Panc1 (cell line): ENCODE measurements at regions not wholly inside any gene's neighbourhood (a gene's known extent, or its start where the extent isn't known, plus 50 kb on each side); places are given as distances from the start of the nearest gene placed in this dataset.

ENCODE experiments used
- ATAC-seq: fragments of 200-7000 bp; cut with Tn5 transposase; 2 replicates; pipeline ENCODE4 v1.9.1; 2020; ENCODE audit warnings: mild to moderate bottlenecking, moderate library complexity
- BruUV-seq: library from RNA; stranded (reverse); fragments of 400-500 nt; replicated peaks from 2 replicates; lab custom pipeline; 2021; lab: Mats Ljungman, UMichigan
- CTCF ChIA-PET: fragments of 300-600 bp; sonication (Branson Sonifier 250); formaldehyde crosslinking; loops from one replicate; lab custom pipeline; 2022; ENCODE audit warnings: antibody characterized with exemption; lab: Charles Lee
- POLR2A ChIA-PET: fragments of 300-600 bp; sonication (Branson Sonifier 250); formaldehyde crosslinking; loops from one replicate; lab custom pipeline; 2022; ENCODE audit warnings: antibody characterized with exemption; lab: Charles Lee
- DNase-seq: peaks from one replicate; pipeline ENCODE4 v3.0.0-alpha.2; 2010; ENCODE audit warnings: low read depth, low spot score
- H3K27ac ChIP-seq: 2 replicates; pipeline ENCODE4 v1.5.1; 2011; ENCODE audit warnings: mild to moderate bottlenecking, low read length, inconsistent platforms
- H3K27me3 ChIP-seq: fragments of 200-500 bp; sonication (Bioruptor generic); 2 replicates; pipeline ENCODE4 v1.6.0; 2014; ENCODE audit warnings: low read length, inconsistent platforms; ENCODE audit not compliant: control insufficient read depth, insufficient read depth
- H3K36me3 ChIP-seq: fragments of 200-500 bp; sonication (Bioruptor generic); 2 replicates; pipeline ENCODE4 v1.5.1; 2014; ENCODE audit warnings: inconsistent platforms, mild to moderate bottlenecking, low read length, moderate library complexity; ENCODE audit not compliant: control insufficient read depth, insufficient read depth
- H3K4me1 ChIP-seq: 2 replicates; pipeline ENCODE4 v1.5.1; 2011; ENCODE audit warnings: inconsistent platforms, mild to moderate bottlenecking, low read length, moderate library complexity; ENCODE audit not compliant: control insufficient read depth, insufficient read depth
- H3K4me3 ChIP-seq, 2 experiments: 2 replicates each; pipeline ENCODE4 v1.5.1; 2011 to 2012; ENCODE audit warnings: low read depth in 2 of 2, low read length in 2 of 2, mild to moderate bottlenecking in 2 of 2, inconsistent platforms in 1 of 2, moderate library complexity in 1 of 2
- H3K9me3 ChIP-seq: fragments of 200-500 bp; sonication (Bioruptor generic); 2 replicates; pipeline ENCODE4 v1.5.1; 2014; ENCODE audit warnings: low read depth, mild to moderate bottlenecking, inconsistent platforms, low read length, moderate library complexity; ENCODE audit not compliant: control insufficient read depth, insufficient read depth
- POLR2AphosphoS5 ChIP-seq: IDR thresholded peaks from 2 replicates; pipeline ENCODE4 v1.6.1; 2012; ENCODE audit warnings: mild to moderate bottlenecking, low read depth, low read length, moderate library complexity
- REST ChIP-seq, 2 experiments: IDR thresholded peaks; 2 replicates each; pipeline ENCODE4 v1.6.1; 2011 to 2012; ENCODE audit warnings: low read depth in 2 of 2, control low read depth in 1 of 2, low read length in 1 of 2, mild to moderate bottlenecking in 1 of 2, moderate library complexity in 1 of 2; ENCODE audit not compliant: insufficient read depth in 1 of 2
- SIN3A ChIP-seq: IDR thresholded peaks from 2 replicates; pipeline ENCODE4 v1.6.1; 2012; ENCODE audit warnings: low read depth, mild to moderate bottlenecking, low read length, moderate library complexity, borderline replicate concordance; ENCODE audit not compliant: insufficient read depth
- TCF7L2 ChIP-seq: IDR thresholded peaks from 2 replicates; pipeline ENCODE4 v1.6.1; 2011; ENCODE audit warnings: mild to moderate bottlenecking, low read depth, low read length, inconsistent platforms
- in situ Hi-C: cut with HindIII; loops from 2 replicates; pipeline ENCODE4 v1.10.0; 2016; ENCODE audit warnings: low sequenced_read_pairs, low pct_unique_long_range_greater_than_20kb
- intact Hi-C: fragments of 100-400 bp; cut with micrococcal nuclease; formaldehyde crosslinking; loops from one replicate; pipeline ENCODE4 v1.10.0; 2022; ENCODE audit not compliant: unreplicated experiment
- TF ChIP-seq, protein P1 (sequence below): fragments of 450-650 bp; IDR thresholded peaks from 2 replicates; pipeline ENCODE4 v1.5.1; 2017; ENCODE audit warnings: mild to moderate bottlenecking

DNA sequence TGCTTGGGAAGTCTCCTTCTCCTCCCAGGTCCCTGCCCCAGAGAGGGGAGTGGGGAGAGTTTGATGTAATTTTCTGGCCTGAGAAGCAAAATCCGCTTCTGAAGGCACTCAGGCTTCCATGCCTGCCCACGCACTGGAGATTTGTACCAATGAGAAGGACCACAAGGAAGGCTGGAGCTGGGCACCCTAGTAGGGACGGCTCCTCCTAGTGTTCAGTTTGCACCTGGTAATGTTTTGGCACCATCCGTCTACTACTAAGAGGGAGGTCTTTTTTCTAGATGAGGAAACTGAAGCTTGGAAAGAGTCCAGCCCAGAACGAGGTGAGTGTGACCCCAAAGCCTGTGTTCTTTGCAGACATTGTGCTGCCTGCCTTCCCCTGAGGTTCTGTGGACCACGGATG lies 83.6 kb upstream of the NLRP1 start:
- POLR2A ChIA-PET = no interaction called here
- intact Hi-C loops = no loop called here
- CTCF ChIA-PET = interaction anchor here (0.6 kb wide), 1 partner anchor 333 kb away, joined by 3 read pairs; no protein-coding TSS in a partner anchor
- H3K27ac ChIP-seq = no peak overlapping the region
- DNase-seq (no peak), ATAC-seq (no peak)
- H3K36me3 ChIP-seq = no peaks in the 10 kb centered on the region
- TF ChIP-seq SIN3A (no peak), REST (IDR thresholded peaks at IDR 0.05; ENCODE audit: insufficient read depth in 1 of 2, low read depth in 2 of 2, low read length in 1 of 2) (no peak), POLR2AphosphoS5 (no peak)
- TF ChIP-seq, protein P1, sequence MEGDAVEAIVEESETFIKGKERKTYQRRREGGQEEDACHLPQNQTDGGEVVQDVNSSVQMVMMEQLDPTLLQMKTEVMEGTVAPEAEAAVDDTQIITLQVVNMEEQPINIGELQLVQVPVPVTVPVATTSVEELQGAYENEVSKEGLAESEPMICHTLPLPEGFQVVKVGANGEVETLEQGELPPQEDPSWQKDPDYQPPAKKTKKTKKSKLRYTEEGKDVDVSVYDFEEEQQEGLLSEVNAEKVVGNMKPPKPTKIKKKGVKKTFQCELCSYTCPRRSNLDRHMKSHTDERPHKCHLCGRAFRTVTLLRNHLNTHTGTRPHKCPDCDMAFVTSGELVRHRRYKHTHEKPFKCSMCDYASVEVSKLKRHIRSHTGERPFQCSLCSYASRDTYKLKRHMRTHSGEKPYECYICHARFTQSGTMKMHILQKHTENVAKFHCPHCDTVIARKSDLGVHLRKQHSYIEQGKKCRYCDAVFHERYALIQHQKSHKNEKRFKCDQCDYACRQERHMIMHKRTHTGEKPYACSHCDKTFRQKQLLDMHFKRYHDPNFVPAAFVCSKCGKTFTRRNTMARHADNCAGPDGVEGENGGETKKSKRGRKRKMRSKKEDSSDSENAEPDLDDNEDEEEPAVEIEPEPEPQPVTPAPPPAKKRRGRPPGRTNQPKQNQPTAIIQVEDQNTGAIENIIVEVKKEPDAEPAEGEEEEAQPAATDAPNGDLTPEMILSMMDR = peak; percentile 56
- BruUV-seq = no TSS peak
- H3K9me3 ChIP-seq = no peaks in the 10 kb centered on the region
- in situ Hi-C loops = no loop called here
- H3K4me3 ChIP-seq = no peak overlapping the region
- peaks cover 2% of the 10 kb centered on the region; the same call in 1 of the 2 replicates for H3K27me3 ChIP-seq
- no peaks in the 10 kb centered on the region for H3K4me1 ChIP-seq

GRCh38 chr17:5668557-5669138 lies 84.3 kb upstream of the NLRP1 start:
- Histone ChIP-seq H3K36me3 (no peaks in the 10 kb centered on the region), H3K4me1 (no peaks in the 10 kb centered on the region), H3K9me3 (no peaks in the 10 kb centered on the region), H3K27ac (no peak overlapping the region), H3K4me3 (no peak overlapping the region), H3K27me3 (peaks cover 2% of the 10 kb centered on the region; the same call in 1 of the 2 replicates)
- CTCF ChIA-PET = interaction anchor here (0.6 kb wide), 1 partner anchor 332 kb away, joined by 3 read pairs; no protein-coding TSS in a partner anchor
- no TSS peak for BruUV-seq
- POLR2A ChIA-PET = no interaction called here
- no peak for DNase-seq
- ATAC-seq = no peak
- intact Hi-C loops (no loop called here), in situ Hi-C loops (no loop called here)
- TF ChIP-seq REST (IDR thresholded peaks at IDR 0.05; ENCODE audit: insufficient read depth in 1 of 2, low read depth in 2 of 2, low read length in 1 of 2) = no peak
- no peak for TF ChIP-seq TCF7L2
- TF ChIP-seq SIN3A = no peak
- TF ChIP-seq, protein P1 = no peak
- TF ChIP-seq POLR2AphosphoS5 = no peak
